Uterus (tissue), 2 donors: ENCODE measurements at regions not wholly inside any gene's neighbourhood (a gene's known extent, or its start where the extent isn't known, plus 50 kb on each side); places are given as distances from the start of the nearest gene placed in this dataset.

Source experiments
- POLR2A ChIP-seq, 2 donors: fragments of 450-650 bp; IDR thresholded peaks; one replicate each; pipeline ENCODE4 v1.6.1; 2016; ENCODE audit warnings: antibody characterized with exemption in 2 of 2, mild to moderate bottlenecking in 1 of 2, moderate library complexity in 1 of 2
- TF ChIP-seq, protein P1 (sequence below), 4 experiments: fragments of 200-600 bp in 2 of 4; fragments of 450-650 bp in 2 of 4; sonication (generic) in 2 of 4; IDR thresholded peaks; one replicate each; pipeline ENCODE4 v1.5.1; 2016 to 2019; ENCODE audit warnings: antibody characterized with exemption in 4 of 4, mild to moderate bottlenecking in 2 of 4, moderate library complexity in 1 of 4

GRCh38 chr3:163971861-163972260, 1106.4 kb downstream of the SI start:
- TF ChIP-seq, protein P1, sequence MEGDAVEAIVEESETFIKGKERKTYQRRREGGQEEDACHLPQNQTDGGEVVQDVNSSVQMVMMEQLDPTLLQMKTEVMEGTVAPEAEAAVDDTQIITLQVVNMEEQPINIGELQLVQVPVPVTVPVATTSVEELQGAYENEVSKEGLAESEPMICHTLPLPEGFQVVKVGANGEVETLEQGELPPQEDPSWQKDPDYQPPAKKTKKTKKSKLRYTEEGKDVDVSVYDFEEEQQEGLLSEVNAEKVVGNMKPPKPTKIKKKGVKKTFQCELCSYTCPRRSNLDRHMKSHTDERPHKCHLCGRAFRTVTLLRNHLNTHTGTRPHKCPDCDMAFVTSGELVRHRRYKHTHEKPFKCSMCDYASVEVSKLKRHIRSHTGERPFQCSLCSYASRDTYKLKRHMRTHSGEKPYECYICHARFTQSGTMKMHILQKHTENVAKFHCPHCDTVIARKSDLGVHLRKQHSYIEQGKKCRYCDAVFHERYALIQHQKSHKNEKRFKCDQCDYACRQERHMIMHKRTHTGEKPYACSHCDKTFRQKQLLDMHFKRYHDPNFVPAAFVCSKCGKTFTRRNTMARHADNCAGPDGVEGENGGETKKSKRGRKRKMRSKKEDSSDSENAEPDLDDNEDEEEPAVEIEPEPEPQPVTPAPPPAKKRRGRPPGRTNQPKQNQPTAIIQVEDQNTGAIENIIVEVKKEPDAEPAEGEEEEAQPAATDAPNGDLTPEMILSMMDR (IDR thresholded peaks at IDR 0.05) = no peak
- no peak for TF ChIP-seq POLR2A (IDR thresholded peaks at IDR 0.05)
